ENCODE measurements at regions not wholly inside any gene's neighbourhood (a gene's known extent, or its start where the extent isn't known, plus 50 kb on each side); places are given as distances from the start of the nearest gene placed in this dataset.
A peak's percentile ranks its signal among the peaks of the same experiment; 100 is the strongest.

GRCh38 chr11:26143566-26144290, 188.2 kb upstream of the ANO3 start:
- H3K27ac ChIP-seq (ENCODE audit: low read depth, low read length), result no peak overlapping the region
- no peaks in the 10 kb centered on the region for H3K79me1 ChIP-seq (ENCODE audit: low read length)
- H3K79me2 ChIP-seq (ENCODE audit: control insufficient read depth, insufficient read depth, low read length), result no peaks in the 10 kb centered on the region
- no peaks in the 10 kb centered on the region for H3K27me3 ChIP-seq (ENCODE audit: insufficient read depth, low read length, poor library complexity)
- H3K18ac ChIP-seq (ENCODE audit: low read length), result no peak overlapping the region
- no peaks in the 10 kb centered on the region for H3K4me1 ChIP-seq (ENCODE audit: control insufficient read depth, low read depth, low read length)
- no peak overlapping the region for H3K4ac ChIP-seq (ENCODE audit: low read depth, low read length)
- H3K4me2 ChIP-seq (ENCODE audit: low read length), result no peak overlapping the region
- no peak overlapping the region for H3K23ac ChIP-seq (ENCODE audit: low read length)
- H2BK5ac ChIP-seq (ENCODE audit: low read length), result no peak overlapping the region
- no peak overlapping the region for H3K4me3 ChIP-seq (ENCODE audit: low read length)
- no peak overlapping the region for H4K5ac ChIP-seq (ENCODE audit: low read length)
- H3K56ac ChIP-seq (ENCODE audit: low read length), result no peak overlapping the region
- peak; percentile 36 for DNase-seq
- no peak overlapping the region for H3K9ac ChIP-seq (ENCODE audit: low read length)
- no peak overlapping the region for H4K8ac ChIP-seq (ENCODE audit: low read depth, low read length)
- no peaks in the 10 kb centered on the region for H3K36me3 ChIP-seq (ENCODE audit: control insufficient read depth, insufficient read depth, low read length)
- no peak overlapping the region for H2AK5ac ChIP-seq (ENCODE audit: low read length)
- no peak overlapping the region for H2BK120ac ChIP-seq (ENCODE audit: low read depth, low read length)
- no peak overlapping the region for H2BK15ac ChIP-seq (replicated peaks; ENCODE audit: low read depth)

GRCh38 chr11:26144291-26144690, 187.6 kb upstream of the ANO3 start:
- H3K79me2 ChIP-seq (ENCODE audit: control insufficient read depth, insufficient read depth, low read length), result no peaks in the 10 kb centered on the region
- H4K5ac ChIP-seq (ENCODE audit: low read length), result no peak overlapping the region
- no peak overlapping the region for H3K9ac ChIP-seq (ENCODE audit: low read length)
- no peaks in the 10 kb centered on the region for H3K36me3 ChIP-seq (ENCODE audit: control insufficient read depth, insufficient read depth, low read length)
- H3K27me3 ChIP-seq (ENCODE audit: insufficient read depth, low read length, poor library complexity), result no peaks in the 10 kb centered on the region
- H2BK5ac ChIP-seq (ENCODE audit: low read length), result no peak overlapping the region
- H2BK120ac ChIP-seq (ENCODE audit: low read depth, low read length), result no peak overlapping the region
- no peak overlapping the region for H3K4me3 ChIP-seq (ENCODE audit: low read length)
- H3K18ac ChIP-seq (ENCODE audit: low read length), result peak overlapping the region; percentile 51
- no peak overlapping the region for H3K23ac ChIP-seq (ENCODE audit: low read length)
- H3K27ac ChIP-seq (ENCODE audit: low read depth, low read length), result no peak overlapping the region
- no peak overlapping the region for H2BK15ac ChIP-seq (replicated peaks; ENCODE audit: low read depth)
- no peak overlapping the region for H3K4me2 ChIP-seq (ENCODE audit: low read length)
- no peak overlapping the region for H4K8ac ChIP-seq (ENCODE audit: low read depth, low read length)
- H3K4ac ChIP-seq (ENCODE audit: low read depth, low read length), result no peak overlapping the region
- H3K56ac ChIP-seq (ENCODE audit: low read length), result no peak overlapping the region
- DNase-seq, result peak; percentile 5
- no peaks in the 10 kb centered on the region for H3K4me1 ChIP-seq (ENCODE audit: control insufficient read depth, low read depth, low read length)
- H2AK5ac ChIP-seq (ENCODE audit: low read length), result no peak overlapping the region
- no peaks in the 10 kb centered on the region for H3K79me1 ChIP-seq (ENCODE audit: low read length)
- WGBS (ENCODE audit: extremely low coverage, insufficient coverage, low lambda C conversion rate), result no CpG with 5 or more reads among the region's 2 CpGs

GRCh38 chr11:26144911-26145310, 187.0 kb upstream of the ANO3 start:
- Histone ChIP-seq H3K4me3 (ENCODE audit: low read length) (no peak overlapping the region), H3K79me2 (ENCODE audit: control insufficient read depth, insufficient read depth, low read length) (no peaks in the 10 kb centered on the region), H3K4ac (ENCODE audit: low read depth, low read length) (no peak overlapping the region), H3K56ac (ENCODE audit: low read length) (no peak overlapping the region), H3K4me2 (ENCODE audit: low read length) (no peak overlapping the region), H3K18ac (ENCODE audit: low read length) (no peak overlapping the region), H3K27ac (ENCODE audit: low read depth, low read length) (no peak overlapping the region), H3K27me3 (ENCODE audit: insufficient read depth, low read length, poor library complexity) (no peaks in the 10 kb centered on the region), H3K79me1 (ENCODE audit: low read length) (no peaks in the 10 kb centered on the region), H2BK5ac (ENCODE audit: low read length) (no peak overlapping the region), H4K5ac (ENCODE audit: low read length) (no peak overlapping the region), H3K9ac (ENCODE audit: low read length) (no peak overlapping the region), H2BK15ac (replicated peaks; ENCODE audit: low read depth) (no peak overlapping the region), H2BK120ac (ENCODE audit: low read depth, low read length) (no peak overlapping the region), H3K23ac (ENCODE audit: low read length) (no peak overlapping the region), H2AK5ac (ENCODE audit: low read length) (no peak overlapping the region), H3K4me1 (ENCODE audit: control insufficient read depth, low read depth, low read length) (no peaks in the 10 kb centered on the region), H4K8ac (ENCODE audit: low read depth, low read length) (no peak overlapping the region), H3K36me3 (ENCODE audit: control insufficient read depth, insufficient read depth, low read length) (no peaks in the 10 kb centered on the region)
- no peak for DNase-seq

GRCh38 chr11:26149585-26149984, 182.3 kb upstream of the ANO3 start:
- no CpG with 5 or more reads among the region's 21 CpGs for WGBS (ENCODE audit: extremely low coverage, insufficient coverage, low lambda C conversion rate)
- no peaks in the 10 kb centered on the region for H3K36me3 ChIP-seq (ENCODE audit: control insufficient read depth, insufficient read depth, low read length)
- H3K79me2 ChIP-seq (ENCODE audit: control insufficient read depth, insufficient read depth, low read length), result no peaks in the 10 kb centered on the region
- no peaks in the 10 kb centered on the region for H3K27me3 ChIP-seq (ENCODE audit: insufficient read depth, low read length, poor library complexity)
- H3K4me2 ChIP-seq (ENCODE audit: low read length), result no peak overlapping the region
- H2BK15ac ChIP-seq (replicated peaks; ENCODE audit: low read depth), result no peak overlapping the region
- H3K27ac ChIP-seq (ENCODE audit: low read depth, low read length), result no peak overlapping the region
- H3K79me1 ChIP-seq (ENCODE audit: low read length), result no peaks in the 10 kb centered on the region
- no peak overlapping the region for H3K4ac ChIP-seq (ENCODE audit: low read depth, low read length)
- H2BK5ac ChIP-seq (ENCODE audit: low read length), result no peak overlapping the region
- no peak for DNase-seq
- no peak overlapping the region for H2BK120ac ChIP-seq (ENCODE audit: low read depth, low read length)
- no peak overlapping the region for H2AK5ac ChIP-seq (ENCODE audit: low read length)
- H4K5ac ChIP-seq (ENCODE audit: low read length), result no peak overlapping the region
- no peak overlapping the region for H4K8ac ChIP-seq (ENCODE audit: low read depth, low read length)
- H3K4me3 ChIP-seq (ENCODE audit: low read length), result no peak overlapping the region
- no peak overlapping the region for H3K56ac ChIP-seq (ENCODE audit: low read length)
- H3K4me1 ChIP-seq (ENCODE audit: control insufficient read depth, low read depth, low read length), result no peaks in the 10 kb centered on the region
- H3K23ac ChIP-seq (ENCODE audit: low read length), result no peak overlapping the region
- no peak overlapping the region for H3K9ac ChIP-seq (ENCODE audit: low read length)
- no peak overlapping the region for H3K18ac ChIP-seq (ENCODE audit: low read length)

GRCh38 chr11:26150031-26150430, 181.9 kb upstream of the ANO3 start:
- no peak overlapping the region for H2AK5ac ChIP-seq (ENCODE audit: low read length)
- H2BK5ac ChIP-seq (ENCODE audit: low read length), result no peak overlapping the region
- H3K79me1 ChIP-seq (ENCODE audit: low read length), result no peaks in the 10 kb centered on the region
- no peak overlapping the region for H2BK120ac ChIP-seq (ENCODE audit: low read depth, low read length)
- H3K27ac ChIP-seq (ENCODE audit: low read depth, low read length), result no peak overlapping the region
- no peak overlapping the region for H2BK15ac ChIP-seq (replicated peaks; ENCODE audit: low read depth)
- no peak overlapping the region for H3K9ac ChIP-seq (ENCODE audit: low read length)
- no peaks in the 10 kb centered on the region for H3K27me3 ChIP-seq (ENCODE audit: insufficient read depth, low read length, poor library complexity)
- H3K4me3 ChIP-seq (ENCODE audit: low read length), result no peak overlapping the region
- H3K18ac ChIP-seq (ENCODE audit: low read length), result no peak overlapping the region
- DNase-seq, result no peak
- no peaks in the 10 kb centered on the region for H3K36me3 ChIP-seq (ENCODE audit: control insufficient read depth, insufficient read depth, low read length)
- H3K4me1 ChIP-seq (ENCODE audit: control insufficient read depth, low read depth, low read length), result no peaks in the 10 kb centered on the region
- no CpG with 5 or more reads among the region's 8 CpGs for WGBS (ENCODE audit: extremely low coverage, insufficient coverage, low lambda C conversion rate)
- no peak overlapping the region for H3K56ac ChIP-seq (ENCODE audit: low read length)
- H3K4me2 ChIP-seq (ENCODE audit: low read length), result no peak overlapping the region
- no peak overlapping the region for H3K4ac ChIP-seq (ENCODE audit: low read depth, low read length)
- no peaks in the 10 kb centered on the region for H3K79me2 ChIP-seq (ENCODE audit: control insufficient read depth, insufficient read depth, low read length)
- H3K23ac ChIP-seq (ENCODE audit: low read length), result no peak overlapping the region
- H4K5ac ChIP-seq (ENCODE audit: low read length), result no peak overlapping the region
- no peak overlapping the region for H4K8ac ChIP-seq (ENCODE audit: low read depth, low read length)

- no peak overlapping the region for H3K9ac ChIP-seq (ENCODE audit: low read length)
- H3K4me1 ChIP-seq (ENCODE audit: control insufficient read depth, low read depth, low read length), result no peaks in the 10 kb centered on the region
- H3K56ac ChIP-seq (ENCODE audit: low read length), result no peak overlapping the region
- WGBS (ENCODE audit: extremely low coverage, insufficient coverage, low lambda C conversion rate), result no CpG with 5 or more reads among the region's 3 CpGs
- H3K79me2 ChIP-seq (ENCODE audit: control insufficient read depth, insufficient read depth, low read length), result no peaks in the 10 kb centered on the region
- H3K4ac ChIP-seq (ENCODE audit: low read depth, low read length), result no peak overlapping the region
- H3K79me1 ChIP-seq (ENCODE audit: low read length), result no peaks in the 10 kb centered on the region
- no peak overlapping the region for H4K8ac ChIP-seq (ENCODE audit: low read depth, low read length)
- no peak overlapping the region for H3K4me3 ChIP-seq (ENCODE audit: low read length)
- no peak overlapping the region for H2BK5ac ChIP-seq (ENCODE audit: low read length)
- H3K27me3 ChIP-seq (ENCODE audit: insufficient read depth, low read length, poor library complexity), result no peaks in the 10 kb centered on the region
- no peak overlapping the region for H4K5ac ChIP-seq (ENCODE audit: low read length)
- H2BK120ac ChIP-seq (ENCODE audit: low read depth, low read length), result no peak overlapping the region
- H3K36me3 ChIP-seq (ENCODE audit: control insufficient read depth, insufficient read depth, low read length), result no peaks in the 10 kb centered on the region
- H3K23ac ChIP-seq (ENCODE audit: low read length), result no peak overlapping the region
- no peak overlapping the region for H2BK15ac ChIP-seq (replicated peaks; ENCODE audit: low read depth)
- H2AK5ac ChIP-seq (ENCODE audit: low read length), result no peak overlapping the region
- no peak overlapping the region for H3K18ac ChIP-seq (ENCODE audit: low read length)
- no peak overlapping the region for H3K27ac ChIP-seq (ENCODE audit: low read depth, low read length)
- H3K4me2 ChIP-seq (ENCODE audit: low read length), result no peak overlapping the region
- no peak for DNase-seq
Measured at GRCh38 chr11:26158251-26158650, 173.7 kb upstream of the ANO3 start.

All from mesendoderm (in vitro differentiated cells).